ENCODE measurements at regions not wholly inside any gene's neighbourhood (a gene's known extent, or its start where the extent isn't known, plus 50 kb on each side); places are given as distances from the start of the nearest gene placed in this dataset.

DNA sequence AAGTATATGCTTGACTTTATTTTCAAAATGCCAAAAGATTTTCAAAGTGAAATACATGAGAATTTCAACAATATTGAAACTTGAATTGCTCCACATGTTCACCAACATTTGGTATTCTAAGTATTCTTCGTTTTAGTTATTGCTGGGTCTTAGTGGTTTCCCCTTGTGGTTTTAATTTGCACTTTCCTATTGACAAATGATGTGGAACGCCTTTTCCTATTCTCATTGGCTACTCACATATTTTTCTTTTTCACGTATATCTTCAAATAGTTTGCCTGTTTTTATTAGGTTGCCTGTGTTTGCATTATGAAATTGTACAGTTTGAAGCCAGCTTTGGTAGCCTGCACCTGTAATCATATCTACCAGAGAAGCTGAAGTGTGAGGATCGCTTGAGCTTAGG lies 405.7 kb upstream of the IRX2 start:
- Histone ChIP-seq H3K9ac (ENCODE audit: low read length) (no peak overlapping the region), H3K4me2 (ENCODE audit: low read length) (no peak overlapping the region), H3F3A (ENCODE audit: low read length, unreplicated experiment) (no peaks in the 10 kb centered on the region), H3K4me3 (ENCODE audit: low read length) (no peak overlapping the region), H3K79me2 (ENCODE audit: low read length) (no peaks in the 10 kb centered on the region), H4K20me1 (ENCODE audit: low read length) (no peaks in the 10 kb centered on the region), H3K36me3 (ENCODE audit: low read depth, low read length) (no peaks in the 10 kb centered on the region), H3K9me2 (replicated peaks; ENCODE audit: low read length) (no peaks in the 10 kb centered on the region), H3K27me3 (ENCODE audit: low read length) (no peaks in the 10 kb centered on the region), H2AFZ (ENCODE audit: low read length) (no peak overlapping the region), H3K27ac (ENCODE audit: low read length) (no peak overlapping the region), H3K4me1 (ENCODE audit: insufficient read depth, low read length) (no peaks in the 10 kb centered on the region), H3K9me3 (ENCODE audit: low read length) (no peaks in the 10 kb centered on the region)
- ATAC-seq (no peak), DNase-seq (no peak)
- no TSS peak for BruUV-seq (replicated peaks)
- TF ChIP-seq EZH2phosphoT487 (IDR thresholded peaks at IDR 0.05; ENCODE audit: borderline replicate concordance, low read length): no peak
- TF ChIP-seq, protein P1, sequence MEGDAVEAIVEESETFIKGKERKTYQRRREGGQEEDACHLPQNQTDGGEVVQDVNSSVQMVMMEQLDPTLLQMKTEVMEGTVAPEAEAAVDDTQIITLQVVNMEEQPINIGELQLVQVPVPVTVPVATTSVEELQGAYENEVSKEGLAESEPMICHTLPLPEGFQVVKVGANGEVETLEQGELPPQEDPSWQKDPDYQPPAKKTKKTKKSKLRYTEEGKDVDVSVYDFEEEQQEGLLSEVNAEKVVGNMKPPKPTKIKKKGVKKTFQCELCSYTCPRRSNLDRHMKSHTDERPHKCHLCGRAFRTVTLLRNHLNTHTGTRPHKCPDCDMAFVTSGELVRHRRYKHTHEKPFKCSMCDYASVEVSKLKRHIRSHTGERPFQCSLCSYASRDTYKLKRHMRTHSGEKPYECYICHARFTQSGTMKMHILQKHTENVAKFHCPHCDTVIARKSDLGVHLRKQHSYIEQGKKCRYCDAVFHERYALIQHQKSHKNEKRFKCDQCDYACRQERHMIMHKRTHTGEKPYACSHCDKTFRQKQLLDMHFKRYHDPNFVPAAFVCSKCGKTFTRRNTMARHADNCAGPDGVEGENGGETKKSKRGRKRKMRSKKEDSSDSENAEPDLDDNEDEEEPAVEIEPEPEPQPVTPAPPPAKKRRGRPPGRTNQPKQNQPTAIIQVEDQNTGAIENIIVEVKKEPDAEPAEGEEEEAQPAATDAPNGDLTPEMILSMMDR (conservative IDR thresholded peaks at IDR 0.05; ENCODE audit: low read depth, low read length): no peak
- TF ChIP-seq EZH2 (IDR thresholded peaks at IDR 0.05; ENCODE audit: low read length, unreplicated experiment): no peak
- POLR2A ChIA-PET (ENCODE audit: unreplicated experiment): no interaction called here
- intact Hi-C loops (cut with micrococcal nuclease): no loop called here
- CTCF ChIA-PET: no interaction called here

DNA sequence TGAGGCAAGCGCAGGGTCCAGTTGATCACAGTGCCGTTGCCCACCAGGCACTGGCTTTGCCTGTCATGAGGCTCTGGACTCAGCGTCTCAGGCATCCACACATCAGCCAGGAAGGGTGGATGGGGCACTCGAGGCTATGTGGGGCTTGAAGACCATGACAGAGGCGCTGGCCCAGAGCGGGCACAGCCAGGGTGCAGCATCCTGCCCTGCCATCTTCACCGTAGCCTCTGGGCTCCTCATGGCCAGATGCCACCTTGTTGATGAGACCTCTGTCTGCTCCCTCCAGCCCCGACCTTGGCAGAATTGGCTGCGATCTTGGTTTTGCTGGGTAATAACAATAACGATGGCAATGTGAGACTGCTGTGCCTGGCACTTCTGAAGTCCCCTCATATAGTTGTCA lies 404.2 kb upstream of the IRX2 start:
- ChIA-PET CTCF (no interaction called here), POLR2A (ENCODE audit: unreplicated experiment) (no interaction called here)
- no peaks in the 10 kb centered on the region for H3F3A ChIP-seq (ENCODE audit: low read length, unreplicated experiment)
- H3K36me3 ChIP-seq (ENCODE audit: low read depth, low read length): no peaks in the 10 kb centered on the region
- H3K9me2 ChIP-seq (replicated peaks; ENCODE audit: low read length): no peaks in the 10 kb centered on the region
- H3K79me2 ChIP-seq (ENCODE audit: low read length): no peaks in the 10 kb centered on the region
- no peaks in the 10 kb centered on the region for H4K20me1 ChIP-seq (ENCODE audit: low read length)
- BruUV-seq (replicated peaks): no TSS peak
- no peak overlapping the region for H3K4me2 ChIP-seq (ENCODE audit: low read length)
- ATAC-seq (no peak), DNase-seq (no peak)
- H3K27me3 ChIP-seq (ENCODE audit: low read length): no peaks in the 10 kb centered on the region
- no peak overlapping the region for H3K27ac ChIP-seq (ENCODE audit: low read length)
- no peaks in the 10 kb centered on the region for H3K4me1 ChIP-seq (ENCODE audit: insufficient read depth, low read length)
- no peak overlapping the region for H2AFZ ChIP-seq (ENCODE audit: low read length)
- TF ChIP-seq, protein P1 (conservative IDR thresholded peaks at IDR 0.05; ENCODE audit: low read depth, low read length): no peak
- TF ChIP-seq EZH2 (IDR thresholded peaks at IDR 0.05; ENCODE audit: low read length, unreplicated experiment) (no peak), EZH2phosphoT487 (IDR thresholded peaks at IDR 0.05; ENCODE audit: borderline replicate concordance, low read length) (no peak)
- H3K4me3 ChIP-seq (ENCODE audit: low read length): no peak overlapping the region
- H3K9me3 ChIP-seq (ENCODE audit: low read length): no peaks in the 10 kb centered on the region
- H3K9ac ChIP-seq (ENCODE audit: low read length): no peak overlapping the region
- intact Hi-C loops (cut with micrococcal nuclease): no loop called here

DNA sequence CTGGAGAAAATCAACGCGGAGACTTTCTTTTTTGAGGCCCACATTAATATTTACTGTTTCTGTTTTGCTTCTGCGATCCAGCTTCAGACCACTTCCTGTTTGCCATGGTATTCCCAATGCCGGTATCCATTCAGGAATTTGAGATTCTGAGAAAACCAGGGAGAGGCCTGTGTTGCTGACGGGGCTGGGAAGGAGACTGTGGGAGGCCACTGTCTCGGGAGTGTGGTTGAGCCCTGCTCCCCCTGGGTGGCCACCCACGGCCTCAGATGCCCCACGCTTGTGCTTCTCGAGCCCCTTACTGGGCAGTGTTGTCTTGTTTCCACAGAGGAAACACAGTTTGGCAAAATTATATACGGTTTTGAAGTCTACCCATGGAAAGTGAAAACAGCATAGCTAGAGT lies 403.6 kb upstream of the IRX2 start:
- Histone ChIP-seq H4K20me1 (ENCODE audit: low read length) (no peaks in the 10 kb centered on the region), H3K79me2 (ENCODE audit: low read length) (no peaks in the 10 kb centered on the region), H3F3A (ENCODE audit: low read length, unreplicated experiment) (no peaks in the 10 kb centered on the region), H3K9me3 (ENCODE audit: low read length) (no peaks in the 10 kb centered on the region), H3K27me3 (ENCODE audit: low read length) (no peaks in the 10 kb centered on the region), H3K4me3 (ENCODE audit: low read length) (no peak overlapping the region), H3K9ac (ENCODE audit: low read length) (no peak overlapping the region), H3K4me2 (ENCODE audit: low read length) (no peak overlapping the region), H3K36me3 (ENCODE audit: low read depth, low read length) (no peaks in the 10 kb centered on the region), H3K27ac (ENCODE audit: low read length) (no peak overlapping the region), H2AFZ (ENCODE audit: low read length) (no peak overlapping the region), H3K4me1 (ENCODE audit: insufficient read depth, low read length) (no peaks in the 10 kb centered on the region), H3K9me2 (replicated peaks; ENCODE audit: low read length) (no peaks in the 10 kb centered on the region)
- TF ChIP-seq EZH2phosphoT487 (IDR thresholded peaks at IDR 0.05; ENCODE audit: borderline replicate concordance, low read length) (no peak), EZH2 (IDR thresholded peaks at IDR 0.05; ENCODE audit: low read length, unreplicated experiment) (no peak)
- TF ChIP-seq, protein P1 (conservative IDR thresholded peaks at IDR 0.05; ENCODE audit: low read depth, low read length): no peak
- intact Hi-C loops (cut with micrococcal nuclease): no loop called here
- DNase-seq (no peak), ATAC-seq (no peak)
- no TSS peak for BruUV-seq (replicated peaks)
- POLR2A ChIA-PET (ENCODE audit: unreplicated experiment): no interaction called here
- CTCF ChIA-PET: no interaction called here
